ENCODE measurements at regions not wholly inside any gene's neighbourhood (a gene's known extent, or its start where the extent isn't known, plus 50 kb on each side); places are given as distances from the start of the nearest gene placed in this dataset.
"Not testable (repeated sequence)": the region's sequence is repeated elsewhere in the genome, so short reads cannot be mapped to it uniquely, and the experiment has no call there.

DNA sequence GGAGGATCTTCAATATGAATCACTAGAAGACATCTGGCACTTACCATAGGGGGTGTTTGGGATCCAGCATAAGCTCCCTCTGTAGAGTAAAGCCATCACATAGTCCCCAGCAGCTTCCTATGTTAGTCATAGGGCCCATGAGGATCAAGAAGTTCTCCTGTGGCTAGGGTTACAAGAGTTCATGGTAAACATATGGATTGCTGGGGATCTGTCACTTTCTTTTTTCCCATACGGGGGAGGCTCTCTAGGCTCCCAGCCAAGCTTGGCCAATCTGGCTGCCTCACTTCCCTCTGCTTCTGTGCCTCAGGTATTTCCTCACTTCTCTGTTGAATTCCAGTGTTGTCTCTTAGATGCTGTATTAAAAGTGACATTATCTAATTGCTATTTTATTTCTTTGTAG is 597.9 kb downstream of the PDCD6IP start:
- DNase-seq: no peak

DNA sequence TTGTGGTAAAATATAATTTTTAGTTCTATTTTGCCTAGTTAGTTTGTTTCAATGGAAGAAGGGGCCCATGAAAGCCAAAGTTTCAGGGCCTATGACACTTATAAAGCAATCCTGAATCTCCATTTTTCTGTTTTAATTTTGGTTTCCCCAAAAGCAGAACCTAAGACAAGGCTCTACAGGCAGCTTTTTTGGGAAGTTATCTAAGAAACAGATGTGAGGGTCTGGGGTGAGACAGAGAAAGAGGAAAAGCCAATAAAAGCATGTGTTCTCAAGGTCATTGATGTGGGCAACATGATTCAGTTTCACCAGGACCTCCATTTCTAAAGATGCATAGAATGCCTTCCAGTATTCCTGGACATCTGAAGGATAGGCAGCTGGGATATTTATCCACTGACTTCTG is 598.5 kb downstream of the PDCD6IP start:
- DNase-seq: no peak

DNA sequence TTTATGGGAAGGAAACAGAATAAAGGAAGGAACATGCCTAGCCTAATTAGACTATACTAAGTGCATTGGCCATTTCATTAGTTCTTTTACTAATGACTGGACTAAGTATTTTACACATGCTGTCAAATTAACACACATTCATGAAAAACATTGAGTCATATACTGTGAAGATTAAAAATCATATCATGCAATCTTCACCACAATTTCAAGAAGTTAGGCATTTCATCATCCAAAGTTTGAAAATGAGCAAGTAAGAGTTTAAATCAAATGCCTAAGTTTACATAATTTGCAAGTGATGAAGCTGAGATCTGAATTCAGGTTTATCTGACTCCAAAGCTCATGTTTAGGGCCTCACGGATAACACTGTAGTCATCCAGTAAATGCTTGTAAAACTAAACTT is 601.0 kb downstream of the PDCD6IP start:
- DNase-seq: no peak

DNA sequence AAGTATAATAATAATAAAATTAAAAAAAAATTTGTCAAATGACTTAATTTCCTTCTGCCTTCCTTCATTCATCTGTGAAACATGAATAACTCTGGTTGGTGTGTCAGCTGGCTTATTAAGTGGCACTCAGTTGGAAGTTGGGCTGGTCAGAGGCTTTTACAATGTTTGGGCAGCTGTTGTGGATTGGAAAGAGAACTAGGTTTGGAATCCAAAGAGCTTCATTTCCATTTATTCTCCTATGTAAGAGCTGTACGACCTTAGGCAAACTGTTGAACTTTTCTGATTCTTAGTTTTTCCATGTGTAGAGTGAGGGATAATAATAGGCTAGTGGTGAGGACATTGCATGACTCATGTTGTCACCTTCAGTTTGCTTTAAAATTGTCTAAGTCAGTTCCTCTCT is 606.7 kb downstream of the PDCD6IP start:
- DNase-seq: no peak

DNA sequence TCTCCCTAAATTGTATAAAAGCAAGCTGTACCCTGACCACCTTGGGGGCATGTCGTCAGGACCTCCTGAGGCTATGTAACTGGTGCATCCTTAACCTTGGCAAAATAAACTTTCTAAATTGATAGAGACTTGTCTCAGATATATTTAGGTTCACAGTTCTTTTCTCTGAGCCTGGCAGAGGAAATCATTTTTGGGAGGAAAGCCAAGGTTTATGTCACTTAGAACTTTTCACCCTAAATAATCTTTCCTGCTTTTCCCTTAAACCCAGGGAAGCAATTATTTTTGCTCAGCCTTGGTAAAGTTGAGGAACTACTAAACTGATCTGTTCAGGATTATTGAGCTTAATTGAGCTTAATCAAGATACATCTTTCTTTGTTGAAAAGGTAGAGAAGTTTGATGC is 608.9 kb downstream of the PDCD6IP start:
- no peak for DNase-seq

DNA sequence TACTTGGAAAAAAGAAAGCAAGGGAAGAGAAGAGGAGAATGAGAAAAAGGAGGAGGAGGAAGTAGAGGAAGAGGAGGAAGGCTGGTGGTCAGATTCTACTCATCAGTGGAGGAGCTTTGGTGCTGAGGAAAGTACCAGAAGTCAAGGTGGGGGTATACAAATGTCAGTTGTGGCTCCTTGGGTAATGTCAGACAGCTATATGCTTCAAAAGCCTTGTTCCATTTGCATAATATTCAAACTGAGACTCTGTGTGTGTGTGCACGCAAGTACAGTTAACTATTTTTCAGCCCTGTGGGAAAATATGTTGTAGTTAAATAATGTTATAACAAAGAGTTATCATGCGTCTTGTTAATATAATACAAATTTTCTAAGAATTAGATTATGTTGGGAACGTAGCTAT is 609.7 kb downstream of the PDCD6IP start:
- DNase-seq: no peak

DNA sequence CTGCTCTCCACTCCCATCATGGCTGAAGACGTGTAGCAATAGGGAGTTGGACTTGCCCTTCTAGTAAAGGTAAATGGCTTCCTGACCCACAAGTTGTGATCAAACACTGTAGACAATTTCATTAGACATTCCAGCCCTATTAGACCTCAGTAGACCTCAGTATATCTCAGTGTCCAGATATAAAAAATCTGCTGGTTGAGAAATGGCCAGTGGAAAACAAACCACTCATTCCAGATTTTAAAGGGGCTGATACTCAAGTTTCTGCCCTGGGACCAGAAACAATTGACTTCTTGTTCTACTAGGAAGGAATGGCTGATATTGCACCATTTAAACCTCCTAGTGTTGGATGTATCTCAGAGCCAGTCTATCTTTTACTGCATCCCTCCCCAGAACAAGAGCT is 613.2 kb downstream of the PDCD6IP start:
- no peak for DNase-seq

DNA sequence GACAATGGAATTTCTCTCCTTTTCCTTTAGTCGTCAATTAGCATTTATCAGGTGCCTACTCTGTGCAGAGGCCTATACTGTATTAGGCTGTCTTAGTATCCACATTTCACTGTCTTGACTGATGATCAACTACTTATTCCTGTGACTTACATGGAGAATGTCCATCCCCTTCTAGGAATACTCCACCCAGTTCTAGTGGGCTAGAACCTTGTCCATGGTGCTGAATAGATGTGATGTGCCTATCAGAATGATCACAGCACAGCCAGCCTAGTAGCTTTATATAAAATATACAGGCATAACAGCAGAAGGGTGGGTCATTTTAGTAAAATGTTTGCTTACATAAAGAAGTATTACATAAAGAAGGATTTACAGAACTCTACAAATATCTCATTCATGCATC is 621.4 kb downstream of the PDCD6IP start:
- no peak for DNase-seq

DNA sequence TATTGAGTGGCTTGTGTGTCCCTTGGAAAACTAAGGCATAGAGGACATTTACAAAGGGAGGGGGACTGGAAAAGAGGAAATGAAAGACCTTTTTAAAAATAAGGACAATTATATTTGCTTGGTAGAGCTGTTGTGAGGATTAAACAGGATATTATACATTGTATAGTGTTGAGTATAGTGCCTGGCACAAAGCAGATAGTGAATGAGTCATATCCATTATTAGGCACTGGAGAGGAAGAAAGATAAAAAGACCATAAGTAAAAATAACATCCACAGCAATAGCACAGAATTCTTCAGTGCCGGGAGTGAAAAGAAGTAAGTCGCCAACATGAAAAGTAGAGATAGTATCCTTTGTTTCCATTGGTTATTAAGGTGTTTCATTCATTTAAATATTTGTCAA is 623.3 kb downstream of the PDCD6IP start:
- DNase-seq: no peak

DNA sequence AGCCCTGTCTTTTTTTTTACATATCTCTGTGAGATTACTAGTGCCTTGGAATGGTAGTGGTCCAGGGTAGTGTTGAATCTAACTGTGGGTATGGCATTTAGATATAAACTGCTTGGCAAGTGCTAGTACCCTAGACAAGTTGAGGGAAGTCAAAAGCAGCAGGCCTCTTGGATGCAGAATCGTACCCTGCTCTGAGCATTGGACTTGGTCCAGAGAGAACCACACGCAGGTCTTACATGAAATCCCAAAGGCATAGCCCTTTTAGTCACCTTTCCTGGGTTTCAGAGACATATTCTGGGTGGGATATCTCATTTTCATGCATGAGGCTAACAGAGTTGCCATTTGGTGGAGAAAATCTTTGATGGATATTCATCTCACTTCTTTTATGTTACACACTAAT is 641.4 kb downstream of the PDCD6IP start:
- no peak for DNase-seq

DNA sequence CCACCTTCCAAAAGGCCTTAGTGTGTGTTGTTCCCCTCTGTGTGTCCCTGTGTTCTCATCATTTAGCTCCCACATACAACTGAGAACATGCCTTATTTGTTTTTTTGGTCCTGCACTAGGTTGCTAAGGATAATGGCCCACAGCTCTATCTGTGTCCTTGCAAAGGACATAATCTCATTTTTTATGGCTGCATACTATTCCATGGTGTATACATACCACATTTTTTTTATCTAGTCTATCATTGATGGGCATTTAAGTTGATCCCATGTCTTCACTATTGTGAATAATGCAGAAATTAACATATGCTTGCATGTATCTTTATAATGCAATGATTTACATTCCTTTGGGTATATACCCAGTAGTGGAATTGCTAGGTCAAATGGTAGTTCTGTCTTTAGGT is 645.7 kb downstream of the PDCD6IP start:
- DNase-seq: no peak

DNA sequence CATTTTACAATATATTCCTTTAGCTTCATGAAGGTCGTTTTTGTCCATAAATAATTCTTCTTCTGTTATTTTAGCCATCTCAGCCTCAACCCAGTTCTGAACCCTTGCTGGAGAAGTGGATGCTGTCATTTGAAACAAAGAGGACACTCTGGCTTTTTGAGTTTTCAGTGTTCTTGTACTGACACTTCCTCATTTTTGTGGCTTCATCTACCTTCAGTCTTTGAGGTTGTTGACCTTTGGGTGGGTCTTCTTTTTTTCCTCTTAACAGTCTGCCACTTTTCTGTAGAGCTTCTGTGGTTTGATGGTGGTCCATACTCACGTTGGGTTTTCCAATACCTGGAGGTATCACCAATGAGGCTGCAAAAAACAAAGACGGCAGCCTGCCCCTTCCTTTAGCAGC is 650.9 kb downstream of the PDCD6IP start:
- no peak for DNase-seq

DNA sequence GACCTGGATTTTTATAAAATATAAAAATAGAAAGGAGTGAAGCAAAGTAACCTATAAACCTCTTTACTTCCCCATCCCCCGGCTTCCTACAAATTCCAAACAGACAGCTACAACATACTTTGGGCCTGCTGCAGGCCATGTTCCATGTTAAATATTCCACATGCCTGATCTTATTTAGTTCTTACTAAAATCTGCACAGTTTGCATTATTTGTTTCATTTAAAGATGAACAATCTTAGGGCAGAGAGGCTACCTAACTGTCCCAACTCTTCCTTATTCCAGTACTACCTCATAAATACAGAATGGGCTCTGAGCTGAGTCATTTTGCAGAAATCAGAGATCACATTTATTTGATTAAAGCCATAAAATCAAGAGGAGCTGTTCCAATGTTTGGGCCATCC is 665.0 kb downstream of the PDCD6IP start:
- DNase-seq: no peak

DNA sequence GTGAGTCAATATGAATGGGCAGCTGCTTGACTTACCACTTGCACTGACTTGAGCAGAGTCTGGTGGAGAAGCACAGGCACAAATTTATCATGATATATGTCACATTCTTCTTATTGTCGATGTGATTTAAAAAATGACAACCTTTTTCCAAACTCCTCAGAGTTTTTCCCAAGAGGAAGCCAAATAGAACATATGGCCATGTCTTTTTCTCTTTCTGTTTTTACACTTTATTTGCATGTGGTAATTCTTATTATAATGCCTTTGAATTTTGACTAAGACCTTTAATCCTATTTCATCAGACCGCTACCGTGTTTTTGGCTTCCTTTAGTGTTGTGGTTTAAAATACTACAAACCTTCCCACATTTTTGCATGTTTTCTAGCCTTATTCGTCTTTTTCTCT is 666.2 kb downstream of the PDCD6IP start:
- DNase-seq: no peak

DNA sequence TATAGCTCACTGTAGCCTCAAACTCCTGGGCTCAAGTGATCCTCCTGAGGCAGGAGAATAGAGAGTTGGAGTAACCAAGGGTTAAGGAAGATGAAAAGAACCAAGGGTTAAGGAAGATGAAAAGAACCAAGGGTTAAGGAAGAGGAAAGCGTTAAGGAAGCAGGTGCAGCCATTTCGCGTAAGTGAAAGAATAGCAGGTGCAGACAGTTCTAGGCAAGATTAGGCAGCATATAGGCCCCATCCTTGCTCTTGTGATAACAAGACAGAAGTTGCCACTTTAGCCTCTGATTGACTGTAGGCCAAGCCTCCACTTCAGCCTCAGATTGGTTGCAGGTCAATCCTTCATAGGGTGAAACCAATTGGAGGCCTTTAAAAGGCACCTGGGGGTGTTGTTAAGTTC is 677.4 kb downstream of the PDCD6IP start:
- DNase-seq: no peak

DNA sequence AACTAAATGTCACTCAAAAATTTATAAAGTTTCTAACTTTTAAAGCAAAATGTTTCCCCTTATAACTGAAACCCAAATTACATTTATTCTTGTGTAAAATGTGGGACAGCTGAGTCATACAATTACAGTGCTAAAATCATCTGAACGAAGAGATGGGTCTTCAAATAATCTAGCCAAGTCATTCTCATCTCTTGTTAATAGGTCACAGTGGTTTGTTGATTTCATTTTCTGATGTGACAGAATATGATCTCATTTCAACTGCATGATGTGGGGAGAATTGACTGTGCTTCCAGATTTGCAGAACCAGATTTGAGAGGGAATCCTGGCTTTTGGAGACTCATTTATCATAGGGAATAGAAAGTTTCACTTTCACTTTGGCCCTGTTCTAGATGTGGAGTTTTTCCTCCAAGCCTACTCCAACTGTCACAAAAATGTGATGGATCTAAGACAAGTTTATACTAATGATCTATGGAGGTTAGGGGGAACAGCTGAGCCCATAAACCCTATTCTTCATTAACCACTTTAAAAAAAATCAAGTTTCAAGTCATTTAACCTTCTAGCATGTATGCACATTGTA is 685.0 kb downstream of the PDCD6IP start:
- DNase-seq: no peak

DNA sequence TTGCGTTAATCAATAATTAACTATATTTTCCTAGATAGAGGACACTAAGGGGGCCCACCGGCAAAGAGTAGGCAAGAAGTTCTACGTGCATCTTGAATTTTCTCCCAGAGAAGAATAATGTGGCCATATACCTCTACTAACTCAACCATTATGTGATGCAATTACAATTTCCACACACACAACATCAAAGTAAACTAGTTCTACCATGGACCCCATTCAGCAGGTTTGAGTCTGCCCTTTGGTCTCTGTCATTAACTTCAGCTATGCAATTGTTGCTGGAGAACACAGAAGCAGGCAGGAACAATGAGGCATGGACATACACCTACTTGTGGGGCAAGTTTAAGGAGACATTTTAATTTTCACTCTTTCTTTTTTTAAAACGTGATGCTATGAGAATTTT is 705.9 kb downstream of the PDCD6IP start:
- DNase-seq: no peak

DNA sequence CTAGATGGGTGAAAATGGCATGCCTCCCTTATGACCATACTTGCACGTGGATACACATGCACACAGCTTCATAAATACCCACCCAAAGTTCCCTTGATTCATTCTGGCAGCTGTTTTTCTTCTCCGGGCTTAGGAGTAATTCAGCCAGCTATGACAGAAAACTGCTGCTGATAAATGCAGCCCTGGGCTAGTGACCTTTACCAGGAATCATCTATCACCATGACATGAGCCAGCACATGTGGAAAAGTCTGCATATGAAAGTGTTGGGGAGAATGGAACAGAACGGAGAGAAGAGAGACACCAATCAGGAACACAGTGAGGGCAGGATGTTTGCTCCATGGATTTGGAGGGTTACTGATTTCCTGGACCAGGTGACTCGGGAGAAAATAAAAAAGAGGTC is 706.3 kb downstream of the PDCD6IP start:
- DNase-seq: no peak

DNA sequence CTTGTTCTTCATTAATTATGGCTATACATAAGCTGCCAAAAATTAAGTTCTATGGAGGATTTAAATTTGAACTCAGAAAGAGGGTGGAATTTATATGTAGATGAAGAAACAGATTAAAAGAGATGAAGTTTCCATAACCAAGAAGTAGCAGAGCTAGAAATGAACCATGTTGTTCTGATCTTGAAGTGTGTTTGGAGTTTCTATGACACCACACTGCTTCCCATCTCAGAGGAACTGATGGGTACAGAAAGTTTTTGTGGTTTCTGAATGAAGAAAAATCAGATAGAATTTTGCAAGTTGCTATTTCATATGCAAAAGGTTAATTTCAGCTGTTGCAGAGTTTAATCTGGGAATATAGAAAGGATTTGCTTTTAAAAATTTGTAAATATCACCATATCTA is 710.3 kb downstream of the PDCD6IP start:
- DNase-seq: no peak

DNA sequence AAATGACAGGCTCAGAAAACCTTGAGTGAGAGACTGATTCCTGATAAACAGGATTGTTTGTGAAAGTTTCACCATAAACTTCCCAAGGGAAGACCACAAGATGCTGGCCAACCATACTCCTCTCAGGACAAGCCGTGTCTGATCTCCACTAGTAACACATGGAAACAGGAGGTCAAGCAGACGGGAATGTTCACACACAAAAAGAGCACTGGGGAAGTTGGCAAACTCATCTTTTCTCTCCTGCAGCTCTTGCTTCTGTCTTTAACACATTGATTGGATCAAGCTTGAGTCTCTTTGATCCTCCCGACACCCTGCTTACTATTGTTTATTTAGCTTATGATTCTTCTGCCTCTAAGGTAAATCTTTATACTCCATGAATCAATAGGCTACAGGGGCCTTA is 713.5 kb downstream of the PDCD6IP start:
- DNase-seq: no peak

DNA sequence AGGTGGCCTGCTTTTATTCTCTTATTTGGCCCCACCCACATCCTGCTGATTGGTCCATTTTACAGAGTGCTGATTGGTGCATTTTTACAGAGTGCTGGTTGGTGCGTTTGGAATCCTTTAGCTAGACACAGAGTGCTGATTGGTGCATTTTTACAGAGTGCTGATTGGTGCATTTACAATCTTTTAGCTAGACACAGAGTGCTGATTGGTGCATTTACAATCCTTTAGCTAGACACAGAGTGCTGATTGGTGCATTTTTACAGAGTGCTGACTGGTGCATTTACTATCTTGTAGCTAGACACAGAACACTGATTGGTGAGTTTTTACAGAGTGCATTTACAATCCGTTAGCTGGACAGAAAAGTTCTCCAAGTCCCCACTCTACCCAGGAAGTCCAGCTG is 720.6 kb downstream of the PDCD6IP start:
- DNase-seq: not testable (repeated sequence)

DNA sequence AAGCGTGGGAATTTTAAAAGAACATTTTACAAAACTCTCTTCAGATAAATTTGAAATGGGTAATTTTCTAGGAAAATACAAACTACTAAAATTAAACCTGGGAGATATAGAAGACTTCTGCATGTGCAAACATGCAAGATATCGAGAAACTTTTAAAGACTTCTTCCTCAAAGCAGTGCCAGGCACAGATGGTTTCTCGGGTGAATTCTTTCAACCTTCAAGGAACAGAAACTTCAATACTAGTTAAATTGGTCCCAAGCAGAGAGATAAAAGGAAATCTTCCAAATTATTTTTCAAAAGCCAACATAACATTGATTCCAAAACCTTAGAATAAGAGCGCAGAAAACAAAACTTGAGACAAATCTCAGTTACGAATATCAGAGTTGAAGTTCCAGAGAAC is 732.7 kb downstream of the PDCD6IP start:
- DNase-seq: no peak

DNA sequence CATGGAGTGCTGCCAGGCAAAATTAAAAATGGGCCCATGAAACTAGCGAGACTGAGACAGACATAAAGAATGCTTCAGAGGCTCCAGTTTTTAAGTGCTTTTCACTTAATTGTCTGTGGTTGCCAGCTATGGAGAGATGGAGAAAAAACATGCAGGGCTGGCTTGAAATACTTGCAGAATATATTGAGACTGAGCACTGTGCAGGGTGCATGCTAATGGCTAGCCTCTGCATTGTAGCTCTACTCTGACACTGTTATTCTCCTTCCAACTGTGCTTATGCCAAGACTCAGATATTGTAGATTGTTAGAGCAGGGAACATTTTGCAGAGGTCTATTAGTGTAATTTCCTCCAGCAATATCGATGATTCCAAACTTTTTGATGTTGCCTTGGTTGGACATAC is 735.0 kb downstream of the PDCD6IP start:
- no peak for DNase-seq

DNA sequence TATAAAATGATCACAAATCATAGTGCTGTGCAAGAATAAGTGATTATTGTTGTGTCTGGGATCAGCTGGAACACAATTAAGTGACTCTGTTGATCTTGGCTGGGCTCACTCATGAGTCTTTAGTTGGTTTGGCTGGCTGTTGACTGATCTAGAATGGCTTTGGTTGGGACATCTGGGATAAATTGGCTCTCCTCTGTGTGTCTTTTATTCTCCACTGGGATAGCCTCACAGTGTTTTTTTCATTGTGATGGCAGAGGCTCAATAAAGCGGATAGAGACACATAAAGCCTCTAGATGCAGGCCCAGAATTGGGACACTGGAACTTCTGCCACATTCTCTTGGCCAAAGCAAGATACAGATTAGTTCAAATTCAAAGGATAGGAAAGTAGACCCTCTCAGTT is 735.6 kb downstream of the PDCD6IP start:
- DNase-seq: no peak

DNA sequence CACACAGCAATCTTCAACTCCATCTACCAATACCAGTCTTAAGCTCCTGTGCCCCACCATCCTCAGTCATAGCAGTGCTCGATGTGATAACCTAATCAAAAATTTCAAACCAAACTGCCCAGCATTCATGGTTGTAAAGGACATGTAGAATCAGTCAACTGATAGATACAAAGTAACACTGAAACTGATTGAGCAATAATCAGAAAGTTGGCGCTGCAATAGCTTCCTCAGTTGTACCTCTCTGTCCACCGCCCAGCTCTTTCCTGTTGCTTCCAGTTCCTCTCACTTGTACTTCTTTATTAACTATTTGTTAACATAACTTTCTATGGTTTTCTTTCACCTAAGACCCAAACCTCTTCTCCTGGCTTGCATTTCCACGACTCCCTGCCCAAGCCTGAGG is 745.7 kb downstream of the PDCD6IP start:
- DNase-seq: no peak

DNA sequence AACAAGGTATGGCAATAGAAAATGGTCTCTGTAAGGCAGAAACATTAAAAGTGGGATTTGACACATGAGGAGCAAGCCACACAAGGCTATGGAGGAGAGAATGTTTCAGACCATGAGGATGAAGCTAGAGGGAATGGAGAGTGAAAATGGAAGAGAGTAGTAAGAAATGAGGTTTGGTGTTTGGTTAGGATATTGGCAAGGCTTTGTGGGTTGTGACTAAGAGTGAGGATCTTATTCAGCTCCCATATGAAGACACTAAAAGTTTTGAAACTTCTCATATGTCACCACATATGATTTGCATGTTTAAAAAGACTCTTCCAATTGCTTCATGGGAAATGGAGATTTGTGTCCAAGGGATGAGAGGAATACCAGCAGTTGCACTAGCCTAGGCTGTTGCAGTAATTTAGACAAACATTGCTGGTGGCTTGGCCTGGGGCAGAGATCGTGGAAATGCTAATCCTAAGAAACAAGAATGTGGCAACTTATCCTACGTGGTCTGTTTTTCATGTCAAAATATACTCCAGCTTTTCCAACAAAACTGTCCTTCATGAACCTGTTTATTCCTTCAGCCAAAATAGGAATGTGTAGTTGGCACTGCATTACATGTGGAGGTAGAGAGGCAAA is 749.0 kb downstream of the PDCD6IP start:
- no peak for DNase-seq
